ENCODE measurements at regions not wholly inside any gene's neighbourhood (a gene's known extent, or its start where the extent isn't known, plus 50 kb on each side); places are given as distances from the start of the nearest gene placed in this dataset.

GRCh38 chr16:74094962-74095361 lies 201.7 kb upstream of the PSMD7 start:
- no peak overlapping the region for H3K27ac ChIP-seq (ENCODE audit: low read depth in 1 of 2, low read length in 2 of 2)
- H3K9me3 ChIP-seq (ENCODE audit: control insufficient read depth, low read length) = no peaks in the 10 kb centered on the region
- no peaks in the 10 kb centered on the region for H3K36me3 ChIP-seq (ENCODE audit: control insufficient read depth in 1 of 2, insufficient read depth in 2 of 2, low read length in 1 of 2)
- DNase-seq (no peak), ATAC-seq (ENCODE audit: low FRiP score) (no peak)
- H3K4me1 ChIP-seq (ENCODE audit: control insufficient read depth in 1 of 2, insufficient read depth in 2 of 2, low read length in 2 of 2) = no peaks in the 10 kb centered on the region
- intact Hi-C loops (cut with DNase I) = loop anchor here in 1 of 2 donors (10.0 kb wide), 1 partner anchor 100 kb away; no protein-coding TSS in a partner anchor
- peaks cover 0 to 2% of the 10 kb centered on the region in 2 donors for H3K27me3 ChIP-seq (ENCODE audit: control insufficient read depth in 1 of 2, insufficient read depth in 2 of 2, low read length in 1 of 2)
- 94 to 100% methylated on average over 1 of the region's 1 CpG for WGBS, 2 donors
- no peak overlapping the region for H3K4me3 ChIP-seq (ENCODE audit: low read length in 2 of 2)

- intact Hi-C loops (cut with DNase I) = loop anchor here in 1 of 2 donors (10.0 kb wide), 1 partner anchor 100 kb away; no protein-coding TSS in a partner anchor
- Histone ChIP-seq H3K27me3 (ENCODE audit: control insufficient read depth in 1 of 2, insufficient read depth in 2 of 2, low read length in 1 of 2) (peaks cover 0 to 2% of the 10 kb centered on the region in 2 donors), H3K9me3 (ENCODE audit: control insufficient read depth, low read length) (no peaks in the 10 kb centered on the region), H3K36me3 (ENCODE audit: control insufficient read depth in 1 of 2, insufficient read depth in 2 of 2, low read length in 1 of 2) (no peaks in the 10 kb centered on the region), H3K4me1 (ENCODE audit: control insufficient read depth in 1 of 2, insufficient read depth in 2 of 2, low read length in 2 of 2) (no peaks in the 10 kb centered on the region), H3K4me3 (ENCODE audit: low read length in 2 of 2) (no peak overlapping the region), H3K27ac (ENCODE audit: low read depth in 1 of 2, low read length in 2 of 2) (no peak overlapping the region)
- DNase-seq (no peak), ATAC-seq (ENCODE audit: low FRiP score) (no peak)
- 89 to 90% methylated on average over 4 of the region's 4 CpGs for WGBS, 2 donors
Measured at GRCh38 chr16:74094514-74094913, 202.1 kb upstream of the PSMD7 start.

GRCh38 chr16:74092336-74092735 lies 204.3 kb upstream of the PSMD7 start:
- 89 to 93% methylated on average over 4 of the region's 4 CpGs for WGBS, 2 donors
- intact Hi-C loops (cut with DNase I) = loop anchor here in 1 of 2 donors (10.0 kb wide), 1 partner anchor 102 kb away; no protein-coding TSS in a partner anchor
- ATAC-seq (ENCODE audit: low FRiP score) (no peak), DNase-seq (no peak)
- Histone ChIP-seq H3K27me3 (ENCODE audit: control insufficient read depth in 1 of 2, insufficient read depth in 2 of 2, low read length in 1 of 2) (peaks cover 0 to 2% of the 10 kb centered on the region in 2 donors), H3K36me3 (ENCODE audit: control insufficient read depth in 1 of 2, insufficient read depth in 2 of 2, low read length in 1 of 2) (no peaks in the 10 kb centered on the region), H3K4me3 (ENCODE audit: low read length in 2 of 2) (no peak overlapping the region), H3K4me1 (ENCODE audit: control insufficient read depth in 1 of 2, insufficient read depth in 2 of 2, low read length in 2 of 2) (no peaks in the 10 kb centered on the region), H3K9me3 (ENCODE audit: control insufficient read depth, low read length) (no peaks in the 10 kb centered on the region), H3K27ac (ENCODE audit: low read depth in 1 of 2, low read length in 2 of 2) (no peak overlapping the region)

GRCh38 chr16:74090871-74091270 lies 205.7 kb upstream of the PSMD7 start:
- Histone ChIP-seq H3K36me3 (ENCODE audit: control insufficient read depth in 1 of 2, insufficient read depth in 2 of 2, low read length in 1 of 2) (no peaks in the 10 kb centered on the region), H3K4me3 (ENCODE audit: low read length in 2 of 2) (no peak overlapping the region), H3K4me1 (ENCODE audit: control insufficient read depth in 1 of 2, insufficient read depth in 2 of 2, low read length in 2 of 2) (no peaks in the 10 kb centered on the region), H3K27ac (ENCODE audit: low read depth in 1 of 2, low read length in 2 of 2) (no peak overlapping the region), H3K27me3 (ENCODE audit: control insufficient read depth in 1 of 2, insufficient read depth in 2 of 2, low read length in 1 of 2) (peaks cover 0 to 2% of the 10 kb centered on the region in 2 donors), H3K9me3 (ENCODE audit: control insufficient read depth, low read length) (no peaks in the 10 kb centered on the region)
- ATAC-seq (ENCODE audit: low FRiP score) (no peak), DNase-seq (no peak)
- intact Hi-C loops (cut with DNase I) = loop anchor here in 1 of 2 donors (10.0 kb wide), 1 partner anchor 104 kb away; no protein-coding TSS in a partner anchor
- WGBS, 2 donors = 74 to 77% methylated on average over 4 of the region's 4 CpGs

GRCh38 chr16:74083541-74083940 lies 213.1 kb upstream of the PSMD7 start:
- ATAC-seq (ENCODE audit: low FRiP score) (no peak), DNase-seq (no peak)
- Histone ChIP-seq H3K4me3 (ENCODE audit: low read length in 2 of 2) (no peak overlapping the region), H3K27me3 (ENCODE audit: control insufficient read depth in 1 of 2, insufficient read depth in 2 of 2, low read length in 1 of 2) (no peaks in the 10 kb centered on the region), H3K4me1 (ENCODE audit: control insufficient read depth in 1 of 2, insufficient read depth in 2 of 2, low read length in 2 of 2) (no peaks in the 10 kb centered on the region), H3K9me3 (ENCODE audit: control insufficient read depth, low read length) (no peaks in the 10 kb centered on the region), H3K36me3 (ENCODE audit: control insufficient read depth in 1 of 2, insufficient read depth in 2 of 2, low read length in 1 of 2) (no peaks in the 10 kb centered on the region), H3K27ac (ENCODE audit: low read depth in 1 of 2, low read length in 2 of 2) (no peak overlapping the region)
- 85 to 86% methylated on average over 3 of the region's 3 CpGs for WGBS, 2 donors
- intact Hi-C loops (cut with DNase I) = no loop called here

GRCh38 chr16:74080311-74080710 lies 216.3 kb upstream of the PSMD7 start:
- no peak for ATAC-seq (ENCODE audit: low FRiP score)
- H3K36me3 ChIP-seq (ENCODE audit: control insufficient read depth in 1 of 2, insufficient read depth in 2 of 2, low read length in 1 of 2) = no peaks in the 10 kb centered on the region
- H3K27me3 ChIP-seq (ENCODE audit: control insufficient read depth in 1 of 2, insufficient read depth in 2 of 2, low read length in 1 of 2) = no peaks in the 10 kb centered on the region
- no peak overlapping the region for H3K4me3 ChIP-seq (ENCODE audit: low read length in 2 of 2)
- intact Hi-C loops (cut with DNase I) = no loop called here
- no peak for DNase-seq
- no peaks in the 10 kb centered on the region for H3K9me3 ChIP-seq (ENCODE audit: control insufficient read depth, low read length)
- no peaks in the 10 kb centered on the region for H3K4me1 ChIP-seq (ENCODE audit: control insufficient read depth in 1 of 2, insufficient read depth in 2 of 2, low read length in 2 of 2)
- 87 to 90% methylated on average over 8 of the region's 8 CpGs for WGBS, 2 donors
- H3K27ac ChIP-seq (ENCODE audit: low read depth in 1 of 2, low read length in 2 of 2) = no peak overlapping the region

- Histone ChIP-seq H3K4me1 (ENCODE audit: control insufficient read depth in 1 of 2, insufficient read depth in 2 of 2, low read length in 2 of 2) (no peaks in the 10 kb centered on the region), H3K27ac (ENCODE audit: low read depth in 1 of 2, low read length in 2 of 2) (no peak overlapping the region), H3K36me3 (ENCODE audit: control insufficient read depth in 1 of 2, insufficient read depth in 2 of 2, low read length in 1 of 2) (no peaks in the 10 kb centered on the region), H3K9me3 (ENCODE audit: control insufficient read depth, low read length) (no peaks in the 10 kb centered on the region), H3K27me3 (ENCODE audit: control insufficient read depth in 1 of 2, insufficient read depth in 2 of 2, low read length in 1 of 2) (no peaks in the 10 kb centered on the region), H3K4me3 (ENCODE audit: low read length in 2 of 2) (no peak overlapping the region)
- ATAC-seq (ENCODE audit: low FRiP score) (no peak), DNase-seq (no peak)
- intact Hi-C loops (cut with DNase I) = no loop called here
- WGBS, 2 donors = 55 to 62% methylated on average over 1 of the region's 1 CpG
Measured at GRCh38 chr16:74079232-74079586, 217.4 kb upstream of the PSMD7 start.

- Histone ChIP-seq H3K4me3 (ENCODE audit: low read length in 2 of 2) (no peak overlapping the region), H3K27me3 (ENCODE audit: control insufficient read depth in 1 of 2, insufficient read depth in 2 of 2, low read length in 1 of 2) (no peaks in the 10 kb centered on the region), H3K4me1 (ENCODE audit: control insufficient read depth in 1 of 2, insufficient read depth in 2 of 2, low read length in 2 of 2) (no peaks in the 10 kb centered on the region), H3K9me3 (ENCODE audit: control insufficient read depth, low read length) (peaks cover under 1% of the 10 kb centered on the region), H3K27ac (ENCODE audit: low read depth in 1 of 2, low read length in 2 of 2) (no peak overlapping the region), H3K36me3 (ENCODE audit: control insufficient read depth in 1 of 2, insufficient read depth in 2 of 2, low read length in 1 of 2) (no peaks in the 10 kb centered on the region)
- ATAC-seq (ENCODE audit: low FRiP score) (no peak), DNase-seq (no peak)
- 62 to 66% methylated on average over 8 of the region's 8 CpGs for WGBS, 2 donors
- intact Hi-C loops (cut with DNase I) = no loop called here
Measured at GRCh38 chr16:74078511-74079231, 217.9 kb upstream of the PSMD7 start.

- ATAC-seq (ENCODE audit: low FRiP score) (no peak), DNase-seq (no peak)
- no peak overlapping the region for H3K27ac ChIP-seq (ENCODE audit: low read depth in 1 of 2, low read length in 2 of 2)
- H3K4me3 ChIP-seq (ENCODE audit: low read length in 2 of 2) = no peak overlapping the region
- H3K27me3 ChIP-seq (ENCODE audit: control insufficient read depth in 1 of 2, insufficient read depth in 2 of 2, low read length in 1 of 2) = no peaks in the 10 kb centered on the region
- H3K4me1 ChIP-seq (ENCODE audit: control insufficient read depth in 1 of 2, insufficient read depth in 2 of 2, low read length in 2 of 2) = no peaks in the 10 kb centered on the region
- no peaks in the 10 kb centered on the region for H3K36me3 ChIP-seq (ENCODE audit: control insufficient read depth in 1 of 2, insufficient read depth in 2 of 2, low read length in 1 of 2)
- H3K9me3 ChIP-seq (ENCODE audit: control insufficient read depth, low read length) = peaks cover 1% of the 10 kb centered on the region
- WGBS, 2 donors = 88 to 90% methylated on average over 2 of the region's 2 CpGs
- intact Hi-C loops (cut with DNase I) = no loop called here
Measured at GRCh38 chr16:74076568-74076967, 220.0 kb upstream of the PSMD7 start.

Measured in aorta (tissue), 5 donors.